ENCODE measurements at regions not wholly inside any gene's neighbourhood (a gene's known extent, or its start where the extent isn't known, plus 50 kb on each side); places are given as distances from the start of the nearest gene placed in this dataset.
A peak's percentile ranks its signal among the peaks of the same experiment; 100 is the strongest.

DNA sequence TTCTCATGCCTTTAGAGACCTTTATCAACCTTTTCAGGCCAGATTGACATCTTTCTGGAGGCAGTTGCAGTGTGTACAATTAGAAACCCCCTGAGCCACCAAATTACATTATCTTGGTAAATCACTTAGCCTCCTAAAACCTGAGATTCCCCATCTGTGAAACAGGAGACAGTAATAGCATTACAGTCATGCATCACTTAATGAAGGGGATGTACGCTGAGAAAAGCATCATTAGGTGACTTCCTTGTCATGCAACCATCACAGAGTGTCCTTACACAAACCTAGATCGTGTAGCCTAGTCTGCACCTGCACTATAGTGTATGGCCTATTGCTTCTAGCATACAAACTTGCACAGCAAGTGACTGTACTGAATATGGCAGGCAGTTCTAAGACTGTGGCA, 400.8 kb upstream of the CNTN3 start:
- TF ChIP-seq, protein P1, sequence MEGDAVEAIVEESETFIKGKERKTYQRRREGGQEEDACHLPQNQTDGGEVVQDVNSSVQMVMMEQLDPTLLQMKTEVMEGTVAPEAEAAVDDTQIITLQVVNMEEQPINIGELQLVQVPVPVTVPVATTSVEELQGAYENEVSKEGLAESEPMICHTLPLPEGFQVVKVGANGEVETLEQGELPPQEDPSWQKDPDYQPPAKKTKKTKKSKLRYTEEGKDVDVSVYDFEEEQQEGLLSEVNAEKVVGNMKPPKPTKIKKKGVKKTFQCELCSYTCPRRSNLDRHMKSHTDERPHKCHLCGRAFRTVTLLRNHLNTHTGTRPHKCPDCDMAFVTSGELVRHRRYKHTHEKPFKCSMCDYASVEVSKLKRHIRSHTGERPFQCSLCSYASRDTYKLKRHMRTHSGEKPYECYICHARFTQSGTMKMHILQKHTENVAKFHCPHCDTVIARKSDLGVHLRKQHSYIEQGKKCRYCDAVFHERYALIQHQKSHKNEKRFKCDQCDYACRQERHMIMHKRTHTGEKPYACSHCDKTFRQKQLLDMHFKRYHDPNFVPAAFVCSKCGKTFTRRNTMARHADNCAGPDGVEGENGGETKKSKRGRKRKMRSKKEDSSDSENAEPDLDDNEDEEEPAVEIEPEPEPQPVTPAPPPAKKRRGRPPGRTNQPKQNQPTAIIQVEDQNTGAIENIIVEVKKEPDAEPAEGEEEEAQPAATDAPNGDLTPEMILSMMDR (IDR thresholded peaks at IDR 0.05; ENCODE audit: control insufficient read depth, extremely low read depth, insufficient read depth) = no peak
- DNase-seq (ENCODE audit: low read depth) = no peak
- H3K4me3 ChIP-seq (ENCODE audit: low read depth, low read length) = no peak overlapping the region

DNA sequence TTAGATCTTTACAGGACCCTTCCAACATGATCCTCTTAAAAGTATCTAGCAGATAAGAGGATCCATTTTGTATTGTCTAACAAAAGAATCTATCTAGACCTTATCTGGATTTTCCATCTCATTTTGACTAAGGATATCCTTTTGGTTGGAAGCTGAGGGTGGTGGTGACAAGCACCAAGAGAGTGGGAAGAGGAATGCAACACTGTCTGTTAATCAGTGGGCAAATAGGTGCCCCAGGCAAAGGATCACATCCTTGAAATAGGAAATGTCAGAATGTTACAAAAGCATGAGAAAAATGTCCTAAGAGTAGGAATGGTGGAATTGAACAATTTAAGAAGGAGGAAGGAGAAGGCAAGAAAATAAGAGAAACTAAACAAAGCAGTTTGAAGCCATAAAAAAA, 420.7 kb upstream of the CNTN3 start:
- TF ChIP-seq, protein P1 (IDR thresholded peaks at IDR 0.05; ENCODE audit: control insufficient read depth, extremely low read depth, insufficient read depth) = no peak
- no peak for DNase-seq (ENCODE audit: low read depth)

DNA sequence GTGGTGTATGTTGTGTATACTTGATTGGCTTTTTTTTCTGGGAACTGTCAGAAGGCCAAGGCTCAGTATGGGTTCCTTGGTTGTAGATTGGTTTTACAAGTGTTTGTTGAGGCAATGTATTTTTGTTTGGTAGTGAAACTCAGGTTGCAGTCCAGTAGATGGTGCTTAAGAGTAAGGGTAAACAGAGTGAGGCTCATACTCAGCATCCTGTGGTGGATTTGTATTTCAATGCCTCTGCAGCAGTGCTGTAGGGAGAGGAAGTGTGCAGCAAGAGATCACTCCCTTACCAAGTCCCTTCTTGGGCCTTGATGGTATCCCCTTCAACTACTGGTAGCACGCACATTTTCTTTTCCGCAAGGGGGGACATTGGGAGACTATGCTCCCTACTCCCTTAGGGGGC, 428.5 kb upstream of the CNTN3 start:
- DNase-seq (ENCODE audit: low read depth) = peak; percentile 46
- TF ChIP-seq, protein P1 (IDR thresholded peaks at IDR 0.05; ENCODE audit: control insufficient read depth, extremely low read depth, insufficient read depth) = peak; percentile 66

More for the DNA sequence above, 420.7 kb upstream of the CNTN3 start:
- no peak overlapping the region for H3K4me3 ChIP-seq (ENCODE audit: low read depth, low read length)

DNA sequence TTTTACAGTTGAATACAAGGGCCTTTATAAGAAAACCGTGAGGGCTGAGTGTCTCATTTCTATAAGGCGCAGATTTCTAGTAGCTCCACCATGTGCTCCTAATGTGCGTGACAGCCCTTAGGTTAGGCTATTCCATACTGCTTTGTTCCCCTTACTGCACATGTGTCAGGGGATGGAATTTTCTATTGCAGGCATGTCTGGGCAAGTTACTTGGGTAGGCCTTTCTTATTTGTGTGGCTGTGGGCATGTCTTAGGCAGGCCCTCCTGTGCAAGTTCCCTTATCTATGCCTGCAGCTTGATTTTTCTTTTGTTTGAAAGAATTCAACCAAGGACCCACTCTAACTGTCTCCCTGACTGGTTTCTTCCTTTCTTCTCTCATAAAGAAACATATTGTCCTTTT, 434.2 kb upstream of the CNTN3 start:
- no peak for DNase-seq (ENCODE audit: low read depth)
- no peak overlapping the region for H3K4me3 ChIP-seq (ENCODE audit: low read depth, low read length)
- TF ChIP-seq, protein P1 (IDR thresholded peaks at IDR 0.05; ENCODE audit: control insufficient read depth, extremely low read depth, insufficient read depth) = no peak

More for the DNA sequence above, 428.5 kb upstream of the CNTN3 start:
- H3K4me3 ChIP-seq (ENCODE audit: low read depth, low read length) = no peak overlapping the region

DNA sequence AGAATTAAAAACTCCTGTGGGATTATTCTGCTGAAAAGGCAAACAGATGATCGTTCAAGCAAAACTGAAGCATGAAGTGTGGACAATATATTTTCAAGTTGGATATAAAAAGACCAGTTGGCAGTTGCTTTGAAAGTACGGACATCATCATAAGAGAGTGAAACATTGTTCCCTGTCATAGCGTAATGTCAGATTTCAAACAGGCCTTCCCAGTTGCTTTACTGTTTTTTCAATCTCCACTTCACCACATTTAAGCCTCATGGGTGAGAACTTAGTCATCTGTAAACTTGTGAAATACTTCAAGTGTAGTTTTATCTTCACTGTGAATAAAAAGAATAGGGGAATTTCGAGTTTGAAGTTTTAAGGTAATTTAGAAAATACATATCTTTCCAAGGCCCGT, 435.1 kb upstream of the CNTN3 start:
- no peak overlapping the region for H3K4me3 ChIP-seq (ENCODE audit: low read depth, low read length)
- TF ChIP-seq, protein P1 (IDR thresholded peaks at IDR 0.05; ENCODE audit: control insufficient read depth, extremely low read depth, insufficient read depth) = no peak
- no peak for DNase-seq (ENCODE audit: low read depth)

DNA sequence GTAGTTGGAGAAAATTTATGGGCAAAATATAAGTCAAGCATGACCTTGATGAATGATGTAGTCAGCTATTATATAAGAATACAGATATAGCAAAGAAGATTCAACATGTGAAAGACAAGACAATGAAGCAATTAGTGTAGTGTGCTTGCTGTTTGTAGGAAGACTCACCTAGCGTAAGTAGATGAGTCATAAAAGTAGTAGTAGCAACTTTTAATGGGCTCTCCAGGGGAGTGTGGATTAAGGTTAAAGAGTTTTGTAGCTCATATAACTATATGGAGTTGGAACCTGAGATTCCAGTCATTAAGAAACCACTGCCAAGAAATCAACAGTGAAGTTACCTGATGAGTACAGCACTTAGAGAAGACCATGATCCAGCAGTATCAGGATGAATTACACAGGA, 444.7 kb upstream of the CNTN3 start:
- TF ChIP-seq, protein P1 (IDR thresholded peaks at IDR 0.05; ENCODE audit: control insufficient read depth, extremely low read depth, insufficient read depth) = no peak
- DNase-seq (ENCODE audit: low read depth) = no peak
- H3K4me3 ChIP-seq (ENCODE audit: low read depth, low read length) = no peak overlapping the region

DNA sequence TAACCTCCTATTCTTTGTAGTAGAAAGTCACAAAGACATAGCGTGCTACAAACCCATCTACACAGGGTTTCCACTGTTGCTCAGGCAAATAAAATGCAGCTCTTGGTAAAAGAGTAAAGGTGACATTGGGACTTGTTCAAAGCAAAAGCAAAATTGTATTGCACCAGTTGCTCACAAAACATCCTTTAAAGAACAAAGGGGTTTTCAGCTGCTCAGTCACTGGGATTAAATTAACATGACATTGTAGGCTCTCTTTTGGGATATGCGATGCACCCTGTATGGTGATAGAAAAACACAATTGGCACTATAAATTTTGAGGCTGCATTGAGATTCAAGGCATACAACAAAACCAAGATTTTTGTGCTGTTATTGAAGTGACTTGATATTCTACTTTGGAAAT, 447.3 kb upstream of the CNTN3 start:
- H3K4me3 ChIP-seq (ENCODE audit: low read depth, low read length) = no peak overlapping the region
- TF ChIP-seq, protein P1 (IDR thresholded peaks at IDR 0.05; ENCODE audit: control insufficient read depth, extremely low read depth, insufficient read depth) = no peak
- no peak for DNase-seq (ENCODE audit: low read depth)

All from LNCaP clone FGC (cell line).